T-helper 2 cell (primary cell): ENCODE measurements at regions not wholly inside any gene's neighbourhood (a gene's known extent, or its start where the extent isn't known, plus 50 kb on each side); places are given as distances from the start of the nearest gene placed in this dataset.
"Not testable (repeated sequence)": the region's sequence is repeated elsewhere in the genome, so short reads cannot be mapped to it uniquely, and the experiment has no call there.

ENCODE experiments used
- DNase-seq, 5 experiments: peaks; one replicate each; pipeline versions ENCODE4 v3.0.0 to v3.0.0-alpha.2; 2012 to 2022

GRCh38 chr4:18621186-18621585 is 599.6 kb upstream of the LCORL start:
- DNase-seq: no peak

DNA sequence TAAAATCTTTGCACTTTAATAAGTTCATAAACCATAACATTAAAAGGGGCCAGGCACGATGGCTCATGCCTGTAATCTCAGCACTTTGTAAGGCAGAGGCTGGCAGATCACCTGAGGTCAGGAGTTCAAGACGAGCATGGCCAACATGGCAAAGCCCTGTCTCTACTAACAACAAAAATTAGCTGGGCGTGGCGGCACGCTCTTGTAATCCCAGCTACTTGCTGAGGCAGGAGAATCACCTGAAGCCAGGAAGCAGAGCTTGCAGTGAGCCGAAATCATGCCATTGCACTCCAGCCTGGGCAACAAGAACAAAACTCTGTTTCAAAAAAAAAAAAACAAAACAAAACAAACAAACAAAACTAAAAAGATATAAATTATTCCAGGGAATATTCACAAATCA is 595.2 kb upstream of the LCORL start:
- no peak for DNase-seq

DNA sequence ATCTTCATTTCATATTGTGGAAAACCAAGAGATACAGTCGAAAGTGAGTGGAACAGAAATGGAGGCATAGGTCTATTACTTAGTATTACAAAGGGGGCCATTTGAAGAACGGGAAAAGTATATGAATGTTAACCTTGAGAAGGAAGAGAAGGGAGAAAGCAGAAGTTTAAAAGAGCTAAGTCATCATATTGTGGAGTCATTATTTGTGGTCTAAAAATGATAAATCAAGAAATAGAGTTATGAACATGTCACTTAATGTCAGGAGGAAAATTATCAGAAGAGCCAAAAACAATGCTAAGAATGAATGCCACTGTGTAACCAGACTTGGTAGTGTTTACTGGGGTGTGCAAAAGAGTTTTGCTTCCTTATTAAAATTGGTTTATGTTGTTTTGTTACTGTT is 589.5 kb upstream of the LCORL start:
- DNase-seq: no peak

- no peak for DNase-seq
Measured at GRCh38 chr4:18608908-18609533, 587.5 kb upstream of the LCORL start.

- not testable (repeated sequence) for DNase-seq
Measured at GRCh38 chr4:18602610-18603009, 581.1 kb upstream of the LCORL start.

DNA sequence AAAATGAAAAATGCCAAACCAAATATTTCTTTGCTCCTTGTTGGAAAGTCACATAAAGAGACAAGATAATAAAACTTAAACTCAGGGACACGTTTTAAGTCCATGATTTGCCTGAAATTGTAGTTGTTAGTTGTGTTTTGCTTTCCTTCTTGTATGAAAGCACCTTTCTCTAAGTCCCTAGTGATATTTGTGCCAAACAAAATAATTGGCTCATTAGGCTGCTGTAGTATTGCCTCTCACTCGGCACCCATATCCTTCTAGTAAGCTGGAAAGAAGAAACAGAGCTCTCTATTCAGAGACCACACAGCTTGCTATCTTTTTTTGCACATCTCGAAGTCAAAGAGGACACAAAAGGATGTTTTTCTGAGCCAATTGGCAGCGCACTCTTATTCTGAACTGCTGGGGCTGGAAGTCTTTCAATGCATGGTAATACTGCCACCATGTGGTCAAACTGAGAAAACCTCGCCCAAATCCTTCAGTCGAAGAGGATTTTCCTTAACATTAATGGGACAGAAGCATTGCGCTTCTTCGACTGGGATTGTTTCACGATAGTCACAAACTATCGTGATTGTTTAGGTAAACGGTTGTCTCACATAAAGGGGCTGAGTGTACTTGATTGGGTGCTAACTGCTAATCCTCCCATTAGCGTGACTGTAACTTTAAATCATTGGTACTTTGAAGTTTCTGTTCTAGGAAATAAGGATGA is 571.9 kb upstream of the LCORL start:
- DNase-seq: peak in 4 of 5 experiments; percentile 6 to 63 (median 14)

- no peak for DNase-seq
Measured at GRCh38 chr4:18582841-18583240, 561.3 kb upstream of the LCORL start.

DNA sequence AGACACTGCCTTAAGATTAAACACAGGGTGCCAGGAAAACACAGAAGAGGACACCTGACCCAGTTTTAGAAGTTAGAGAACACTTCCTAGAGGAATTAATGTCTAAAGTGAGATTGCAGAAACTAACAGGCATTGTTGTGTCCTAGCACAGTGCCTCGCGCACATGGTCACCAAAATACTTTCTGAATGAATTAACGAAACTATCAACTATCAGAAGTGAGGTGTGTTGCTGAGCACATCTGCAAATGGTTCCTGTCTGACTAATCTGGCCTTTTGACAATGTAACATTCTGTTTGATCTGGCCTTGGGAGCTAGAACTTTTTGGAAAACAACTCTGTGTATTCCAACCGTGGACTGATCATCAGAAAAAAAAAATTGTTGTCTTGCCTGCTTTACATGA is 556.8 kb upstream of the LCORL start:
- DNase-seq: no peak

DNA sequence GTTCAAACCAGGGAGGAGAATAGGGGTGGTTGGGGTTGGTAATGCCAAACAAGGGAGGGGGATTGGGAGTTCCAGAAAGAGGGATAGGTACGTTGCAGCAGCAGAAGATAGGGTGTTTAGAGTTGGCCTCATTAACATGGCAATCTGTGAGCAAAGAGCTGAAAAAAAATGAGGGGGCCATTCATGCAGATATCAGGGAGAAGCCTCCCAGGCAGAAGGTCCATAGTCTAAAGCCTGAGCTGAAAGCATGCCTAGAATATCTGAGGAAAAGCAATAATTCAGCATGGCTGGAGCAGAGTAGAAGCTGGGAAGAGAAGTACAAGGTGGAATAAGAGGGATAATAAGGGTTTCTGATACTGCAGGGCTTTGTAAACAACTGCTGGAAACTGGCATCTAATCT is 550.9 kb upstream of the LCORL start:
- no peak for DNase-seq

- peak in 1 of 5 experiments; percentile 16 for DNase-seq
Measured at GRCh38 chr4:18571301-18571761, 549.8 kb upstream of the LCORL start.

- DNase-seq: no peak
Measured at GRCh38 chr4:18570370-18570769, 548.8 kb upstream of the LCORL start.

DNA sequence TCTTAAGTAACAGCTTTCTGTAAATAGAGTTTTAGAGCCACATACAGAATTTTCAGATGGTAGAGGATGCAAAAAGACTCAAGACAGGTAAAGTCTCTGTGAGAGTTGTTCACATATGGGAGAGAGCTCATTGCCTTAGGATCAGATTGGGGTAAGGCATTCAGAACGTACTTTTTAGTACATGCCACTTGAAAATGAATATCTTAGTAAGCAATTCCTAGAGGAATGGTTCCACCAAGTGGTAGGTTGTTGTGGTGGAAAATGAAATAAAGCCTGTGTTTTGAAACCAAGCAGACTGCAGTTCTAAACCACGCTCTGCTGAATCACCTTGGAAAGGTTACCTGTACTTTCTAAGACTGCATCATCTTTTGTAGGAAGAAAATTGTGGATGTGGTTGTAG is 547.0 kb upstream of the LCORL start:
- no peak for DNase-seq

- DNase-seq: no peak
Measured at GRCh38 chr4:18566970-18567799, 545.6 kb upstream of the LCORL start.

DNA sequence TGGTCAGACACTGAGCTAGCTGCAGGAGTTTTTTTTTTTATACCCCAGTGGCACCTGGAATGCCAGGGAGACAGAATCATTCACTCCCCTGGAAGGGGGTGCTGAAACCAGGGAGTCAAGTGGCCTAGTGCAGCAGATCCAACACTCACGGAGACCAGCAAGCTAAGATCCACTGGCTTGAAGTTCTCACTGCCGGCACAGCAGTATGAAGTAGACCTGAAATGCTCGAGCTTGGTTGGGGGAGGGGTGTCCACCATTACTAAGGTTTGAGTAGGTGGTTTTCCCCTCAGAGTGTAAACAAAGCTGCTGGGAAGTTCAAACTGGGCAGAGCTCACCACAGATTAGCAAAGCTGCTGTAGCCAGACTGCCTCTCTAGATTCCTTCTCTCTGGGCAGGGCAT is 537.9 kb upstream of the LCORL start:
- DNase-seq: no peak

- no peak for DNase-seq
Measured at GRCh38 chr4:18556402-18556801, 534.8 kb upstream of the LCORL start.

DNA sequence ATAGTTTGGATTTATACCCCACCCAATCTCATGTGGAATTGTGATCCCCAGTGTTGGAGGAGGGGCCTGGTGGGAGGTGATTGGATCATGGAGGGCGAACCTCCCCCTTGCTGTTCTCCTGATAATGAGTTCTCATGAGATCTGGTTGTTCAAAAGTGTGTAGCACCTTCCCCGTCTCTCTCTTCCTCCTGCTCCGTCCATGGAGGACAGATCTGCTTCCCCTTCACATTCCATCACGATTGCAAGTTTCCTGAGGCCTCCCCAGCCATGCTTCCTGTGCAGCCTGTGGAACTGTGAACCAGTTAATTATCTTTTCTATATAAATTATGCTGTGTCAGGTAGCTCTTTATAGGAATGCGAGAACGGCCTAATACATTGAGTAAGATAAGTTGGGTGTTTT is 518.8 kb upstream of the LCORL start:
- no peak for DNase-seq

- DNase-seq: no peak
Measured at GRCh38 chr4:18538121-18538520, 516.6 kb upstream of the LCORL start.

DNA sequence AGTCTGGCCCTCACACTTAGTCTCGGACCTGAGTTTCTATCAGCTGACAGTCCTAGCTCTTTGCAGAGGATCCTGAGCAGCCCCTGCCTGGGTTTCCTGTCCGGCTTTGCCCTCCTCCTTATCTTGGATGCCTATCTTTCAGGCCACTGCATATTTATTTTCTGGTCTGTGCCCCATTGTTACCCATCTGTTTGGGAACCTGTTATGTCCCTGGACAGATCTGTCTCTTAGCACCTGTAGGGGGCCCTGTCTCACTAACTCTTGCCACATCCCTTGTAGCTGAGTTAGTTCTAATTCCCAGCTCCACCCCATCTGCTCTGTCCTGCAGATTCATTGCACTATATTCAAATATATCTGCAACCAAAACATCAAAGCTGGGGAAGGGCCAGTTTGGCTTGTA is 514.9 kb upstream of the LCORL start:
- no peak for DNase-seq

DNA sequence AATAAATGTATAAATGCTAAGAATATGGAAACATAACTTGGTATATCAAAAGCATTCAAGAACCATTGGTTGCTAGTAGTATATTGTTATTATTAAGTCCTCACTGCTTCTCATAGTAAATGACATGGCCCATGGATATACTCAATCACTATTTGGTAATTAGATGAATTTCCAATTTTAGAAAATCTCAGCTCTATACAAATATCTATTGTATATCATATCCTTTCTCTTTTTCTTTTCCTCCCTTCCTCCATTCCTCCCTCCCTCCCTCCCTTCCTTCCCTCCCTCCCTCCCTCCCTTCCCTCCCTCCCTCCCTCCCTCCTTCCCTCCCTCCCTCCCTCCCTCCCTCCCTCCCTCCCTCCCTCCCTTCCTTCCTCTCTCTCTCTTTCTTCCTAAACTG is 514.4 kb upstream of the LCORL start:
- DNase-seq: no peak

- DNase-seq: no peak
Measured at GRCh38 chr4:18533262-18533775, 511.8 kb upstream of the LCORL start.

- DNase-seq: no peak
Measured at GRCh38 chr4:18531731-18532130, 510.2 kb upstream of the LCORL start.

DNA sequence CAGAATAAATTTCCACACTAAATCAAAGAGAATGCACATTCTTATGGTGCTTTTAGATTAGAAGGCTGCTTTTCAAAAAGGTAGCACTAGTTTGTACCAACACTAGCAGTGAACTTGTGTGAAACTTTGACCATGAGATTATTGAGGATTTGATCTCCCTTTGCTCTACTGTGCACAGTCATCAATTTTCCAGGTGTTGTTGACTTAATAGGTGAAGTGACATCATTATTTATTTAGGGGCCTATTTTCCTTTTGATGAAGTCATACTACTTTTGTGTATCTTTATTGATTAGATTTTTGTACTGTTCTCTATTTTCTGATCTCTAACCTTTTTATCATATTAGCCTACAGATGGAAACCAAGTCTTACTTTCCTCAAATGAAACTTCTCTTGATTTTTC is 507.9 kb upstream of the LCORL start:
- DNase-seq: no peak

GRCh38 chr4:18524667-18525066 is 503.1 kb upstream of the LCORL start:
- no peak for DNase-seq

- DNase-seq: no peak
Measured at GRCh38 chr4:18518098-18518497, 496.5 kb upstream of the LCORL start.
